ENCODE measurements at regions not wholly inside any gene's neighbourhood (a gene's known extent, or its start where the extent isn't known, plus 50 kb on each side); places are given as distances from the start of the nearest gene placed in this dataset.

- H3K4me1 ChIP-seq (ENCODE audit: insufficient read depth) = peaks cover 16% of the 10 kb centered on the region
- H3K79me2 ChIP-seq (replicated peaks; ENCODE audit: insufficient read depth) = no peaks in the 10 kb centered on the region
- DNase-seq (ENCODE audit: low spot score) = no peak
- H2AFZ ChIP-seq = no peak overlapping the region
- Mint-ChIP-seq H3K36me3 (ENCODE audit: low read depth) (no peaks in the 10 kb centered on the region), H3K27ac (no peak overlapping the region), H3K4me1 (peaks cover 17% of the 10 kb centered on the region; the same call in 2 of the 3 replicates), H3K27me3 (ENCODE audit: insufficient read depth, low read depth, poor library complexity) (no peaks in the 10 kb centered on the region), H3K4me3 (no peak overlapping the region), H3K9me3 (no peaks in the 10 kb centered on the region)
- no peak for ATAC-seq
- H3K27me3 ChIP-seq (ENCODE audit: insufficient read depth) = no peaks in the 10 kb centered on the region
- H3K27ac ChIP-seq (ENCODE audit: low read depth) = no peak overlapping the region
- H3K4me2 ChIP-seq = no peak overlapping the region
- H3F3A ChIP-seq (replicated peaks; ENCODE audit: low read depth) = no peaks in the 10 kb centered on the region
- H4K20me1 ChIP-seq (replicated peaks; ENCODE audit: insufficient read depth) = no peaks in the 10 kb centered on the region
- TF ChIP-seq STAT1 (IDR thresholded peaks at IDR 0.05; ENCODE audit: unreplicated experiment) = no peak
- TF ChIP-seq POLR2AphosphoS5 (IDR thresholded peaks at IDR 0.05; ENCODE audit: low read depth) = no peak
- TF ChIP-seq REST (IDR thresholded peaks at IDR 0.05; ENCODE audit: unreplicated experiment) = no peak
- no peak for TF ChIP-seq JUNB (IDR thresholded peaks at IDR 0.05; ENCODE audit: unreplicated experiment)
- no peak for TF ChIP-seq ZNF114 (CRISPR knock-in tag; IDR thresholded peaks at IDR 0.05)
- no peak for TF ChIP-seq EZH2phosphoT487 (IDR thresholded peaks at IDR 0.05; ENCODE audit: unreplicated experiment)
- TF ChIP-seq ZNF331 (CRISPR knock-in tag; IDR thresholded peaks at IDR 0.05; ENCODE audit: low read depth) = no peak
- no peak for TF ChIP-seq ZNF462 (CRISPR knock-in tag; IDR thresholded peaks at IDR 0.05)
- TF ChIP-seq ETS1 (IDR thresholded peaks at IDR 0.05) = no peak
- no peak for TF ChIP-seq CREB1 (CRISPR knock-in tag; IDR thresholded peaks at IDR 0.05; ENCODE audit: low read depth)
- H3K36me3 ChIP-seq (ENCODE audit: insufficient read depth) = no peaks in the 10 kb centered on the region
- H3K9me2 ChIP-seq (ENCODE audit: insufficient read depth) = no peaks in the 10 kb centered on the region
- H3K4me3 ChIP-seq = no peak overlapping the region
These were observed 334.3 kb upstream of the MANEA start for GRCh38 chr6:95243053-95243452.

All from GM23338 (cell line).